ENCODE measurements at regions not wholly inside any gene's neighbourhood (a gene's known extent, or its start where the extent isn't known, plus 50 kb on each side); places are given as distances from the start of the nearest gene placed in this dataset.

DNA sequence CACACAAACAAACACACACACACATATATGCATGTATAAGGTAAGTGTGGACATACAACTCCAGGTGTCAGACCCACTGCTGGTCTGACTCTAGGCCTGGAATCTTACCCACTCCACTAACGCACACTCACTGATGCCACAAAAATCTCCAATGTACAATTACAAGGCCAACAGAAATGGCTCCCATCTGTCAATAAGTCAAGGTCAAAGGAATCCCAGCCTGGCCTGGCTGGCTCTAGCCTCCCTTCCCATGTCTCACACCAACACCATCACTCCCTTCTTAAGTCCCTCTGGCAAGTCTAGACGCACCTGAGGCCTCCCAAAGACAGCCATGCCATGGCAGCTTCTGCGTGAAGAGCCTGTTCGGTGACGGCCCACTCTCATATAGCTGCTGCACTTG lies 99.2 kb upstream of the CDYL2 start:
- ChIA-PET POLR2A (ENCODE audit: low non-redundant PET) (no interaction called here), CTCF (no interaction called here)
- Histone ChIP-seq H3K27ac (ENCODE audit: low read depth, low read length, poor library complexity, severe bottlenecking) (no peak overlapping the region), H3K36me3 (ENCODE audit: insufficient read depth, low read length, poor library complexity, severe bottlenecking) (no peaks in the 10 kb centered on the region), H3K4me3 (ENCODE audit: low read depth, low read length, poor library complexity, severe bottlenecking) (no peak overlapping the region), H3K4me1 (ENCODE audit: insufficient read depth, low read length, poor library complexity, severe bottlenecking) (no peaks in the 10 kb centered on the region), H3K27me3 (replicated peaks; ENCODE audit: insufficient read depth, low read depth, low read length, poor library complexity) (no peaks in the 10 kb centered on the region), H3K9me3 (ENCODE audit: low read depth, low read length, poor library complexity, severe bottlenecking) (no peaks in the 10 kb centered on the region)
- intact Hi-C loops (cut with micrococcal nuclease; ENCODE audit: unreplicated experiment): no loop called here
- no TSS peak for BruUV-seq (replicated peaks)
- no peak for DNase-seq (ENCODE audit: low spot score)
- TF ChIP-seq, protein P1, sequence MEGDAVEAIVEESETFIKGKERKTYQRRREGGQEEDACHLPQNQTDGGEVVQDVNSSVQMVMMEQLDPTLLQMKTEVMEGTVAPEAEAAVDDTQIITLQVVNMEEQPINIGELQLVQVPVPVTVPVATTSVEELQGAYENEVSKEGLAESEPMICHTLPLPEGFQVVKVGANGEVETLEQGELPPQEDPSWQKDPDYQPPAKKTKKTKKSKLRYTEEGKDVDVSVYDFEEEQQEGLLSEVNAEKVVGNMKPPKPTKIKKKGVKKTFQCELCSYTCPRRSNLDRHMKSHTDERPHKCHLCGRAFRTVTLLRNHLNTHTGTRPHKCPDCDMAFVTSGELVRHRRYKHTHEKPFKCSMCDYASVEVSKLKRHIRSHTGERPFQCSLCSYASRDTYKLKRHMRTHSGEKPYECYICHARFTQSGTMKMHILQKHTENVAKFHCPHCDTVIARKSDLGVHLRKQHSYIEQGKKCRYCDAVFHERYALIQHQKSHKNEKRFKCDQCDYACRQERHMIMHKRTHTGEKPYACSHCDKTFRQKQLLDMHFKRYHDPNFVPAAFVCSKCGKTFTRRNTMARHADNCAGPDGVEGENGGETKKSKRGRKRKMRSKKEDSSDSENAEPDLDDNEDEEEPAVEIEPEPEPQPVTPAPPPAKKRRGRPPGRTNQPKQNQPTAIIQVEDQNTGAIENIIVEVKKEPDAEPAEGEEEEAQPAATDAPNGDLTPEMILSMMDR (conservative IDR thresholded peaks at IDR 0.05; ENCODE audit: low read depth, low read length): no peak
- no peak for TF ChIP-seq EZH2 (IDR thresholded peaks at IDR 0.05; ENCODE audit: borderline replicate concordance, low read depth, low read length, poor library complexity, severe bottlenecking)

DNA sequence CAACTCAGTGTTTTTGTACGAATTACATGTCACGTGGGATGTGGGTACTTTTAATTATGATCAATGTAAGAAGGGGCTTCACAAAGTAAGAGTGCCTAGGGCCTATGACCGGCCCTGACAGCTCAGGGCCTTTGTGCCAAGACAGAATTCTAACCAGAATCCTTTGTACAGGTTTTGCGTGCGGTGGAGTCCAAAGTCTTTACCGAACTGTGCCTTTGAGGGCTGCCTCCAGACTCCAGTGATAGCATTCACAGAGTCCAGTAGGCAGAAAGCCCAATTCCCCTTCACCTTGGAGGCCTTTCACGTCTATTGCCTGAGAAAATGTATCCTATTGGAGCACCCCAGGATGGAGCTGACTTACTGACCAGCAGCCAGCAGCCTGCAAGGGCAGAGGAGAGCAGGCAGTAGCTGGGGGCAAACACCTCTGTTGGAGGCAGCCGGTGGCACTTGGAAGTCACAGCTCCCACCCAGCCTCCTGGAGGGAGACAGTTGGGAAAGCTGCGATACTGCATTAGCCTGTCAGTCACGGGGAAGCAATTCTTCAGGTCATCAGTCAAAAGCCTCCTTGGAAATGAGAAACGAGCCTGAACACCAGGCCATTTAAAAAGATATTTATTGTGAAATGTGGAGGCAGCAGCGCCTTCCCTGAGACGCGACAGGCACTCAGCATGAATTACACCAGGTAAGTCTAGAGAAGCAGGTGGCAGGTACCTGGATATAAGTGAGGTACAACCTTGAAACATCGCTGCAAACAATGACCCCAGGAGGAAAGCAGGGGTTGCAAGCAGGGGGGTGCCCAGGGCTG lies 98.1 kb upstream of the CDYL2 start:
- Histone ChIP-seq H3K27ac (ENCODE audit: low read depth, low read length, poor library complexity, severe bottlenecking) (no peak overlapping the region), H3K36me3 (ENCODE audit: insufficient read depth, low read length, poor library complexity, severe bottlenecking) (no peaks in the 10 kb centered on the region), H3K4me1 (ENCODE audit: insufficient read depth, low read length, poor library complexity, severe bottlenecking) (no peaks in the 10 kb centered on the region), H3K27me3 (replicated peaks; ENCODE audit: insufficient read depth, low read depth, low read length, poor library complexity) (no peaks in the 10 kb centered on the region), H3K9me3 (ENCODE audit: low read depth, low read length, poor library complexity, severe bottlenecking) (no peaks in the 10 kb centered on the region), H3K4me3 (ENCODE audit: low read depth, low read length, poor library complexity, severe bottlenecking) (no peak overlapping the region)
- CTCF ChIA-PET: no interaction called here
- POLR2A ChIA-PET (ENCODE audit: low non-redundant PET): no interaction called here
- no peak for TF ChIP-seq EZH2 (IDR thresholded peaks at IDR 0.05; ENCODE audit: borderline replicate concordance, low read depth, low read length, poor library complexity, severe bottlenecking)
- TF ChIP-seq, protein P1 (conservative IDR thresholded peaks at IDR 0.05; ENCODE audit: low read depth, low read length): no peak
- intact Hi-C loops (cut with micrococcal nuclease; ENCODE audit: unreplicated experiment): no loop called here
- DNase-seq (ENCODE audit: low spot score): no peak
- BruUV-seq (replicated peaks): no TSS peak

DNA sequence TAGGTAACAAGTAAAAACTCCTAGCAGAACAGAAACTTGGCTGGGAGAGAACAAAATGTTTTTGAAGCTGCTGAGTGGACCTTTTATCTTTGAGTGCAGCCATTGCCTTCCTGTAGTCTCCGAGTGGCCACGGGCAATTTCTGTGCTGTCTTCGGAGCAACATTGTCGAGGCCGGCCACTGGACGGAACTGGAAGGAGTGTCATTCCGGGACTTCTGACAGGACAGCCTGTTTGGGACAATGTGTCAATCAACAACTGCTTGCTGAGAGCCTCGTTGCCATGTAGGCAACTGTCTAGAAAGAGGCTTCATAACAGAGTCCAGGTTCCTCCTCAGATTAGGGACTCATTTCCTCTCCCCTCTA lies 96.2 kb upstream of the CDYL2 start:
- Histone ChIP-seq H3K27ac (ENCODE audit: low read depth, low read length, poor library complexity, severe bottlenecking) (no peak overlapping the region), H3K4me1 (ENCODE audit: insufficient read depth, low read length, poor library complexity, severe bottlenecking) (no peaks in the 10 kb centered on the region), H3K9me3 (ENCODE audit: low read depth, low read length, poor library complexity, severe bottlenecking) (no peaks in the 10 kb centered on the region), H3K27me3 (replicated peaks; ENCODE audit: insufficient read depth, low read depth, low read length, poor library complexity) (no peaks in the 10 kb centered on the region), H3K4me3 (ENCODE audit: low read depth, low read length, poor library complexity, severe bottlenecking) (no peak overlapping the region), H3K36me3 (ENCODE audit: insufficient read depth, low read length, poor library complexity, severe bottlenecking) (no peaks in the 10 kb centered on the region)
- no peak for TF ChIP-seq EZH2 (IDR thresholded peaks at IDR 0.05; ENCODE audit: borderline replicate concordance, low read depth, low read length, poor library complexity, severe bottlenecking)
- TF ChIP-seq, protein P1 (conservative IDR thresholded peaks at IDR 0.05; ENCODE audit: low read depth, low read length): no peak
- ChIA-PET POLR2A (ENCODE audit: low non-redundant PET) (no interaction called here), CTCF (no interaction called here)
- intact Hi-C loops (cut with micrococcal nuclease; ENCODE audit: unreplicated experiment): no loop called here
- DNase-seq (ENCODE audit: low spot score): no peak
- BruUV-seq (replicated peaks): no TSS peak

Measured in A673 (cell line).